Panc1 (cell line): ENCODE measurements at regions not wholly inside any gene's neighbourhood (a gene's known extent, or its start where the extent isn't known, plus 50 kb on each side); places are given as distances from the start of the nearest gene placed in this dataset.

ENCODE experiments used
- ATAC-seq: fragments of 200-7000 bp; cut with Tn5 transposase; 2 replicates; pipeline ENCODE4 v1.9.1; 2020; ENCODE audit warnings: mild to moderate bottlenecking, moderate library complexity
- BruUV-seq: library from RNA; stranded (reverse); fragments of 400-500 nt; replicated peaks from 2 replicates; lab custom pipeline; 2021; lab: Mats Ljungman, UMichigan
- CTCF ChIA-PET: fragments of 300-600 bp; sonication (Branson Sonifier 250); formaldehyde crosslinking; loops from one replicate; lab custom pipeline; 2022; ENCODE audit warnings: antibody characterized with exemption; lab: Charles Lee
- POLR2A ChIA-PET: fragments of 300-600 bp; sonication (Branson Sonifier 250); formaldehyde crosslinking; loops from one replicate; lab custom pipeline; 2022; ENCODE audit warnings: antibody characterized with exemption; lab: Charles Lee
- DNase-seq: peaks from one replicate; pipeline ENCODE4 v3.0.0-alpha.2; 2010; ENCODE audit warnings: low read depth, low spot score
- H3K27ac ChIP-seq: 2 replicates; pipeline ENCODE4 v1.5.1; 2011; ENCODE audit warnings: mild to moderate bottlenecking, low read length, inconsistent platforms
- H3K27me3 ChIP-seq: fragments of 200-500 bp; sonication (Bioruptor generic); 2 replicates; pipeline ENCODE4 v1.6.0; 2014; ENCODE audit warnings: low read length, inconsistent platforms; ENCODE audit not compliant: control insufficient read depth, insufficient read depth
- H3K36me3 ChIP-seq: fragments of 200-500 bp; sonication (Bioruptor generic); 2 replicates; pipeline ENCODE4 v1.5.1; 2014; ENCODE audit warnings: inconsistent platforms, mild to moderate bottlenecking, low read length, moderate library complexity; ENCODE audit not compliant: control insufficient read depth, insufficient read depth
- H3K4me1 ChIP-seq: 2 replicates; pipeline ENCODE4 v1.5.1; 2011; ENCODE audit warnings: inconsistent platforms, mild to moderate bottlenecking, low read length, moderate library complexity; ENCODE audit not compliant: control insufficient read depth, insufficient read depth
- H3K4me3 ChIP-seq, 2 experiments: 2 replicates each; pipeline ENCODE4 v1.5.1; 2011 to 2012; ENCODE audit warnings: low read depth in 2 of 2, low read length in 2 of 2, mild to moderate bottlenecking in 2 of 2, inconsistent platforms in 1 of 2, moderate library complexity in 1 of 2
- H3K9me3 ChIP-seq: fragments of 200-500 bp; sonication (Bioruptor generic); 2 replicates; pipeline ENCODE4 v1.5.1; 2014; ENCODE audit warnings: low read depth, mild to moderate bottlenecking, inconsistent platforms, low read length, moderate library complexity; ENCODE audit not compliant: control insufficient read depth, insufficient read depth
- CTCF ChIP-seq: fragments of 450-650 bp; IDR thresholded peaks from 2 replicates; pipeline ENCODE4 v1.5.1; 2017; ENCODE audit warnings: mild to moderate bottlenecking
- POLR2AphosphoS5 ChIP-seq: IDR thresholded peaks from 2 replicates; pipeline ENCODE4 v1.6.1; 2012; ENCODE audit warnings: mild to moderate bottlenecking, low read depth, low read length, moderate library complexity
- REST ChIP-seq, 2 experiments: IDR thresholded peaks; 2 replicates each; pipeline ENCODE4 v1.6.1; 2011 to 2012; ENCODE audit warnings: low read depth in 2 of 2, control low read depth in 1 of 2, low read length in 1 of 2, mild to moderate bottlenecking in 1 of 2, moderate library complexity in 1 of 2; ENCODE audit not compliant: insufficient read depth in 1 of 2
- SIN3A ChIP-seq: IDR thresholded peaks from 2 replicates; pipeline ENCODE4 v1.6.1; 2012; ENCODE audit warnings: low read depth, mild to moderate bottlenecking, low read length, moderate library complexity, borderline replicate concordance; ENCODE audit not compliant: insufficient read depth
- TCF7L2 ChIP-seq: IDR thresholded peaks from 2 replicates; pipeline ENCODE4 v1.6.1; 2011; ENCODE audit warnings: mild to moderate bottlenecking, low read depth, low read length, inconsistent platforms
- in situ Hi-C: cut with HindIII; loops from 2 replicates; pipeline ENCODE4 v1.10.0; 2016; ENCODE audit warnings: low sequenced_read_pairs, low pct_unique_long_range_greater_than_20kb
- intact Hi-C: fragments of 100-400 bp; cut with micrococcal nuclease; formaldehyde crosslinking; loops from one replicate; pipeline ENCODE4 v1.10.0; 2022; ENCODE audit not compliant: unreplicated experiment

DNA sequence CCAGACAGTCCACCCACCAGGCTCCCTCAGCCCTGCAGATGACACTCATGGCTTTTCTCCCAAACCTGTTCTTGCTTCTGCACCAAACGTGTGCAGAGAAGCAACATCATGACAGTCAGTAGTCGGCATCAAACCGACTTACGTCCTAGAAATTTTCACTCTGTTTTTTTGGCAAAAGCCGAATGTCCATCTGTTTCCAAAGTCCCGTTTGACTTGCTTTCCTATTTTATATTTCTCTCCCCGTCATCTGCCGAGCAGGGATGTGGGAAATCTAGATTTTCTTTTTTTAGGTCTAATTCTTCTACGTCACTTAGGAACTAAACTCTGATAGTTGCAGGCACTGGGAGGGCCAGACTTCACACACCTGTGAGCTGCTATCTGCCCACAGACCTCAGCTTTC is 104.9 kb downstream of the RMI2 start:
- Histone ChIP-seq H3K9me3 (no peaks in the 10 kb centered on the region), H3K4me3 (no peak overlapping the region), H3K27me3 (no peaks in the 10 kb centered on the region; the same call in 1 of the 2 replicates), H3K27ac (no peak overlapping the region), H3K36me3 (no peaks in the 10 kb centered on the region), H3K4me1 (no peaks in the 10 kb centered on the region)
- in situ Hi-C loops (no loop called here), intact Hi-C loops (no loop called here)
- CTCF ChIA-PET, result no interaction called here
- POLR2A ChIA-PET, result no interaction called here
- DNase-seq, result no peak
- TF ChIP-seq SIN3A (no peak), POLR2AphosphoS5 (no peak), REST (IDR thresholded peaks at IDR 0.05; ENCODE audit: insufficient read depth in 1 of 2, low read depth in 2 of 2, low read length in 1 of 2) (no peak), TCF7L2 (no peak), CTCF (no peak)
- no TSS peak for BruUV-seq
- no peak for ATAC-seq

DNA sequence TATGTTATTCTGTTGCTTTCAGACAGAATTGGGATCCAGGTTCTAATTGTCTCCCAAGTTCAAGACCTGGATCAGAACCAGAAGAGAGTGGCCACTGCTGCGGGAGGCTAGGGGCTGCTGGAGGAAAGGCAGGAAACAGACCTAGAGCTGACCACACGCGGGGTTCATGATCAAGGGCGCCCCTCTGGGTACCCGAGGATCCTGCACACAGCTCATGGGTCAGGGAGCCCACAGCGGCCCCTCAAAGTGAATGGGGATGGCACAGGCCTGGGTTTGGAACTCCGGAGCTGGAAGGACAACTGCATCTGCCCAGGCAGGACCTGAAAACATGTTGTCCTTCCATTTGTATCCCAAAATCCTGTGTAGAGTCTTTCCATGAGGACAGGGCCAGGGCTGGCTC is 107.0 kb downstream of the RMI2 start:
- intact Hi-C loops (no loop called here), in situ Hi-C loops (no loop called here)
- TF ChIP-seq POLR2AphosphoS5 (no peak), TCF7L2 (no peak), SIN3A (no peak), REST (IDR thresholded peaks at IDR 0.05; ENCODE audit: insufficient read depth in 1 of 2, low read depth in 2 of 2, low read length in 1 of 2) (no peak), CTCF (no peak)
- no peaks in the 10 kb centered on the region for H3K9me3 ChIP-seq
- POLR2A ChIA-PET, result no interaction called here
- H3K27ac ChIP-seq, result no peak overlapping the region
- H3K36me3 ChIP-seq, result no peaks in the 10 kb centered on the region
- BruUV-seq, result no TSS peak
- ATAC-seq (no peak), DNase-seq (no peak)
- CTCF ChIA-PET, result no interaction called here
- no peak overlapping the region for H3K4me3 ChIP-seq
- H3K27me3 ChIP-seq, result no peaks in the 10 kb centered on the region; the same call in 1 of the 2 replicates
- H3K4me1 ChIP-seq, result no peaks in the 10 kb centered on the region
